Vagina (tissue), 2 donors: ENCODE measurements at regions not wholly inside any gene's neighbourhood (a gene's known extent, or its start where the extent isn't known, plus 50 kb on each side); places are given as distances from the start of the nearest gene placed in this dataset.

ENCODE experiments used
- DNase-seq, 2 donors: peaks; one replicate each; pipeline ENCODE4 v3.0.0-alpha.2; 2017; ENCODE audit errors: extremely low spot score in 2 of 2
- H3K27ac ChIP-seq: fragments of 200-600 bp; sonication (generic); one replicate; pipeline ENCODE4 v1.5.1; 2019
- H3K27me3 ChIP-seq: fragments of 200-600 bp; sonication (generic); one replicate; pipeline ENCODE4 v1.5.1; 2019
- H3K36me3 ChIP-seq, 2 donors: fragments of 200-600 bp; sonication (generic); one replicate each; pipeline ENCODE4 v1.5.1; 2017 to 2019
- H3K4me1 ChIP-seq: fragments of 200-600 bp; sonication (generic); one replicate; pipeline ENCODE4 v1.5.1; 2019
- H3K4me3 ChIP-seq, 2 donors: fragments of 200-600 bp; sonication (generic); 1 replicate in 1 of 2; 2 replicates in 1 of 2; pipeline ENCODE4 v1.5.1; 2016 to 2019
- H3K9me3 ChIP-seq: fragments of 200-600 bp; sonication (generic); one replicate; pipeline ENCODE4 v1.5.1; 2019
- POLR2A ChIP-seq, 2 donors: fragments of 450-650 bp; IDR thresholded peaks; one replicate each; pipeline ENCODE4 v1.6.1; 2017; ENCODE audit warnings: antibody characterized with exemption in 2 of 2, mild to moderate bottlenecking in 2 of 2, moderate library complexity in 2 of 2
- POLR2AphosphoS5 ChIP-seq, 2 donors: sonication (generic); formaldehyde crosslinking; IDR thresholded peaks; one replicate each; pipeline ENCODE4 v1.9.0; 2017; ENCODE audit warnings: antibody characterized with exemption in 2 of 2, mild to moderate bottlenecking in 2 of 2, low read depth in 1 of 2; ENCODE audit not compliant: insufficient read depth in 1 of 2
- intact Hi-C: fragments of 100-400 bp; cut with DNase I; formaldehyde crosslinking; loops from one replicate; pipeline ENCODE4 v1.15.1; 2023
- TF ChIP-seq, protein P1 (sequence below), 3 experiments: fragments of 450-650 bp in 2 of 3; fragments of 200-600 bp in 1 of 3; sonication (generic) in 1 of 3; IDR thresholded peaks; one replicate each; pipeline ENCODE4 v1.5.1; 2017 to 2019; ENCODE audit warnings: antibody characterized with exemption in 3 of 3, mild to moderate bottlenecking in 2 of 3, moderate library complexity in 2 of 3

GRCh38 chr14:80395031-80395430 is 183.7 kb upstream of the DIO2 start:
- Histone ChIP-seq H3K9me3 (no peaks in the 10 kb centered on the region), H3K4me3 (no peak overlapping the region), H3K4me1 (peaks cover 21% of the 10 kb centered on the region), H3K36me3 (no peaks in the 10 kb centered on the region), H3K27ac (no peak overlapping the region), H3K27me3 (no peaks in the 10 kb centered on the region)
- no peak for TF ChIP-seq POLR2A (IDR thresholded peaks at IDR 0.05)
- TF ChIP-seq, protein P1, sequence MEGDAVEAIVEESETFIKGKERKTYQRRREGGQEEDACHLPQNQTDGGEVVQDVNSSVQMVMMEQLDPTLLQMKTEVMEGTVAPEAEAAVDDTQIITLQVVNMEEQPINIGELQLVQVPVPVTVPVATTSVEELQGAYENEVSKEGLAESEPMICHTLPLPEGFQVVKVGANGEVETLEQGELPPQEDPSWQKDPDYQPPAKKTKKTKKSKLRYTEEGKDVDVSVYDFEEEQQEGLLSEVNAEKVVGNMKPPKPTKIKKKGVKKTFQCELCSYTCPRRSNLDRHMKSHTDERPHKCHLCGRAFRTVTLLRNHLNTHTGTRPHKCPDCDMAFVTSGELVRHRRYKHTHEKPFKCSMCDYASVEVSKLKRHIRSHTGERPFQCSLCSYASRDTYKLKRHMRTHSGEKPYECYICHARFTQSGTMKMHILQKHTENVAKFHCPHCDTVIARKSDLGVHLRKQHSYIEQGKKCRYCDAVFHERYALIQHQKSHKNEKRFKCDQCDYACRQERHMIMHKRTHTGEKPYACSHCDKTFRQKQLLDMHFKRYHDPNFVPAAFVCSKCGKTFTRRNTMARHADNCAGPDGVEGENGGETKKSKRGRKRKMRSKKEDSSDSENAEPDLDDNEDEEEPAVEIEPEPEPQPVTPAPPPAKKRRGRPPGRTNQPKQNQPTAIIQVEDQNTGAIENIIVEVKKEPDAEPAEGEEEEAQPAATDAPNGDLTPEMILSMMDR (IDR thresholded peaks at IDR 0.05): no peak
- no peak for TF ChIP-seq POLR2AphosphoS5 (IDR thresholded peaks at IDR 0.05; ENCODE audit: insufficient read depth in 1 of 2, low read depth in 1 of 2)
- intact Hi-C loops: no loop called here
- DNase-seq: no peak

GRCh38 chr14:80393766-80394165 is 182.5 kb upstream of the DIO2 start:
- peak overlapping the region; percentile 6 for H3K27ac ChIP-seq
- no peaks in the 10 kb centered on the region for H3K36me3 ChIP-seq
- TF ChIP-seq POLR2AphosphoS5 (IDR thresholded peaks at IDR 0.05; ENCODE audit: insufficient read depth in 1 of 2, low read depth in 1 of 2): no peak
- TF ChIP-seq, protein P1 (IDR thresholded peaks at IDR 0.05): no peak
- TF ChIP-seq POLR2A (IDR thresholded peaks at IDR 0.05): no peak
- no peak for DNase-seq
- no peak overlapping the region for H3K4me3 ChIP-seq
- peaks cover 31% of the 10 kb centered on the region for H3K4me1 ChIP-seq
- no peaks in the 10 kb centered on the region for H3K9me3 ChIP-seq
- intact Hi-C loops: no loop called here
- no peaks in the 10 kb centered on the region for H3K27me3 ChIP-seq

- no peak for DNase-seq
- TF ChIP-seq, protein P1 (IDR thresholded peaks at IDR 0.05): no peak
- TF ChIP-seq POLR2A (IDR thresholded peaks at IDR 0.05) (no peak), POLR2AphosphoS5 (IDR thresholded peaks at IDR 0.05; ENCODE audit: insufficient read depth in 1 of 2, low read depth in 1 of 2) (no peak)
- intact Hi-C loops: no loop called here
Measured at GRCh38 chr14:80390906-80391305, 179.6 kb upstream of the DIO2 start.

GRCh38 chr14:80388980-80389711 is 177.8 kb upstream of the DIO2 start:
- no peak for TF ChIP-seq POLR2AphosphoS5 (IDR thresholded peaks at IDR 0.05; ENCODE audit: insufficient read depth in 1 of 2, low read depth in 1 of 2)
- no peak for TF ChIP-seq POLR2A (IDR thresholded peaks at IDR 0.05)
- TF ChIP-seq, protein P1 (IDR thresholded peaks at IDR 0.05): no peak
- Histone ChIP-seq H3K36me3 (no peaks in the 10 kb centered on the region), H3K4me1 (peaks cover 40% of the 10 kb centered on the region), H3K27ac (peak overlapping the region; percentile 53), H3K4me3 (no peak overlapping the region), H3K9me3 (no peaks in the 10 kb centered on the region), H3K27me3 (no peaks in the 10 kb centered on the region)
- intact Hi-C loops: no loop called here
- DNase-seq: no peak

More at GRCh38 chr14:80390906-80391305, 179.6 kb upstream of the DIO2 start:
- Histone ChIP-seq H3K4me1 (peaks cover 51% of the 10 kb centered on the region), H3K4me3 (no peak overlapping the region), H3K36me3 (no peaks in the 10 kb centered on the region), H3K27ac (no peak overlapping the region), H3K27me3 (no peaks in the 10 kb centered on the region), H3K9me3 (no peaks in the 10 kb centered on the region)

GRCh38 chr14:80387563-80387981 is 176.3 kb upstream of the DIO2 start:
- Histone ChIP-seq H3K4me1 (peaks cover 30% of the 10 kb centered on the region), H3K4me3 (no peak overlapping the region), H3K27ac (peak overlapping the region; percentile 53), H3K27me3 (no peaks in the 10 kb centered on the region), H3K36me3 (no peaks in the 10 kb centered on the region), H3K9me3 (no peaks in the 10 kb centered on the region)
- no peak for DNase-seq
- TF ChIP-seq, protein P1 (IDR thresholded peaks at IDR 0.05): no peak
- TF ChIP-seq POLR2A (IDR thresholded peaks at IDR 0.05) (no peak), POLR2AphosphoS5 (IDR thresholded peaks at IDR 0.05; ENCODE audit: insufficient read depth in 1 of 2, low read depth in 1 of 2) (no peak)
- intact Hi-C loops: no loop called here
